Prostate gland (tissue), 2 donors: ENCODE measurements at regions not wholly inside any gene's neighbourhood (a gene's known extent, or its start where the extent isn't known, plus 50 kb on each side); places are given as distances from the start of the nearest gene placed in this dataset.

Experiments
- POLR2A ChIP-seq: fragments of 450-650 bp; IDR thresholded peaks from one replicate; pipeline ENCODE4 v1.6.1; 2016; ENCODE audit warnings: antibody characterized with exemption, mild to moderate bottlenecking
- TF ChIP-seq, protein P1 (sequence below), 4 experiments: fragments of 200-600 bp in 2 of 4; fragments of 450-650 bp in 2 of 4; sonication (generic) in 2 of 4; IDR thresholded peaks; 1 replicate in 3 of 4; 2 replicates in 1 of 4; pipeline ENCODE4 v1.5.1; 2016 to 2019; ENCODE audit warnings: antibody characterized with exemption in 4 of 4, mild to moderate bottlenecking in 2 of 4, moderate library complexity in 2 of 4

DNA sequence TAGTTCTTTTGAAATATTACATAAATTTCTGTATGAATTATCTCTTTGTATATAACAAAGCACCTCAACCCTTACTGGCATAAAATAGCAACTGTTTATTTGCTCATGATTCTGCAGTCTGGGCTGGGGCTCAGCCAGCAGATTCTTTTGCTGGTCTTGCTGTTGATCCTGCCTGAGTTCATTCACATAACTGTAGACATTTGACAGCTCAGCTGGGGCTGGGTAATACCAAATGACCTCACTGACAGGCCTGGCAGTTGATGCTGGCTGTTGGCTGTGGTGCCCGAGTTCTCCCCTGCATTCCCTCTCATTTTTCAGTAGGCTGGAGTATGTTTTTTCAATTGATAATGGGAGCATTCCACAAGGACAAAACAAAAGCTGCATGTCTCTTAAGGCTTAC lies 449.9 kb upstream of the GOLIM4 start:
- TF ChIP-seq, protein P1, sequence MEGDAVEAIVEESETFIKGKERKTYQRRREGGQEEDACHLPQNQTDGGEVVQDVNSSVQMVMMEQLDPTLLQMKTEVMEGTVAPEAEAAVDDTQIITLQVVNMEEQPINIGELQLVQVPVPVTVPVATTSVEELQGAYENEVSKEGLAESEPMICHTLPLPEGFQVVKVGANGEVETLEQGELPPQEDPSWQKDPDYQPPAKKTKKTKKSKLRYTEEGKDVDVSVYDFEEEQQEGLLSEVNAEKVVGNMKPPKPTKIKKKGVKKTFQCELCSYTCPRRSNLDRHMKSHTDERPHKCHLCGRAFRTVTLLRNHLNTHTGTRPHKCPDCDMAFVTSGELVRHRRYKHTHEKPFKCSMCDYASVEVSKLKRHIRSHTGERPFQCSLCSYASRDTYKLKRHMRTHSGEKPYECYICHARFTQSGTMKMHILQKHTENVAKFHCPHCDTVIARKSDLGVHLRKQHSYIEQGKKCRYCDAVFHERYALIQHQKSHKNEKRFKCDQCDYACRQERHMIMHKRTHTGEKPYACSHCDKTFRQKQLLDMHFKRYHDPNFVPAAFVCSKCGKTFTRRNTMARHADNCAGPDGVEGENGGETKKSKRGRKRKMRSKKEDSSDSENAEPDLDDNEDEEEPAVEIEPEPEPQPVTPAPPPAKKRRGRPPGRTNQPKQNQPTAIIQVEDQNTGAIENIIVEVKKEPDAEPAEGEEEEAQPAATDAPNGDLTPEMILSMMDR (IDR thresholded peaks at IDR 0.05) = no peak
- no peak for TF ChIP-seq POLR2A
